GM23338 (cell line): ENCODE measurements at regions not wholly inside any gene's neighbourhood (a gene's known extent, or its start where the extent isn't known, plus 50 kb on each side); places are given as distances from the start of the nearest gene placed in this dataset.

Source experiments
- ATAC-seq: fragments of 200-7000 bp; cut with Tn5 transposase; 3 replicates; pipeline ENCODE4 v1.9.1; 2020
- DNase-seq: peaks from one replicate; pipeline ENCODE4 v3.0.0-alpha.2; 2015; ENCODE audit warnings: low spot score
- H2AFZ ChIP-seq: fragments of 200-600 bp; sonication (generic); 2 replicates; pipeline ENCODE4 v1.8.0; 2016; ENCODE audit warnings: antibody characterized with exemption, mild to moderate bottlenecking, moderate library complexity
- H3F3A ChIP-seq: fragments of 200-600 bp; sonication (generic); replicated peaks from 2 replicates; pipeline ENCODE4 v1.8.0; 2017; ENCODE audit warnings: antibody characterized with exemption, mixed run types, low read depth
- H3K27ac ChIP-seq: fragments of 200-600 bp; sonication (generic); 2 replicates; pipeline ENCODE4 v1.6.1; 2016; ENCODE audit warnings: low read depth
- H3K27me3 ChIP-seq: fragments of 200-600 bp; sonication (generic); 2 replicates; pipeline ENCODE4 v1.8.0; 2016; ENCODE audit warnings: mild to moderate bottlenecking, mixed run types, moderate library complexity; ENCODE audit not compliant: insufficient read depth
- H3K36me3 ChIP-seq: fragments of 200-600 bp; sonication (generic); 2 replicates; pipeline ENCODE4 v1.8.0; 2016; ENCODE audit warnings: mild to moderate bottlenecking; ENCODE audit not compliant: insufficient read depth
- H3K4me1 ChIP-seq: fragments of 200-600 bp; sonication (generic); 2 replicates; pipeline ENCODE4 v1.8.0; 2016; ENCODE audit warnings: mild to moderate bottlenecking, moderate library complexity; ENCODE audit not compliant: insufficient read depth
- H3K4me2 ChIP-seq: fragments of 200-600 bp; sonication (generic); 2 replicates; pipeline ENCODE4 v1.7.1; 2017; ENCODE audit warnings: mixed run types
- H3K4me3 ChIP-seq: fragments of 200-600 bp; sonication (generic); 2 replicates; pipeline ENCODE4 v1.6.1; 2016; ENCODE audit warnings: mixed run types
- H3K79me2 ChIP-seq: fragments of 200-600 bp; sonication (generic); replicated peaks from 2 replicates; pipeline ENCODE4 v1.8.0; 2017; ENCODE audit warnings: mild to moderate bottlenecking; ENCODE audit not compliant: insufficient read depth
- H3K9me2 ChIP-seq: fragments of 200-600 bp; sonication (generic); 2 replicates; pipeline ENCODE4 v1.8.0; 2017; ENCODE audit not compliant: insufficient read depth
- H4K20me1 ChIP-seq: fragments of 200-600 bp; sonication (generic); replicated peaks from 2 replicates; pipeline ENCODE4 v1.8.0; 2017; ENCODE audit warnings: mild to moderate bottlenecking; ENCODE audit not compliant: insufficient read depth
- H3K27ac Mint-ChIP-seq: 2 replicates; pipeline ENCODE4 v1.8.0; 2020; ENCODE audit warnings: inconsistent platforms, mild to moderate bottlenecking, moderate library complexity, mixed read lengths
- H3K27me3 Mint-ChIP-seq: 3 replicates; pipeline ENCODE4 v1.8.0; 2022; ENCODE audit warnings: low read depth, mild to moderate bottlenecking, moderate library complexity, mixed read lengths, inconsistent platforms; ENCODE audit not compliant: insufficient read depth, poor library complexity
- H3K36me3 Mint-ChIP-seq: 3 replicates; pipeline ENCODE4 v1.8.0; 2021; ENCODE audit warnings: low read depth, mild to moderate bottlenecking, inconsistent platforms, moderate library complexity, mixed read lengths
- H3K4me1 Mint-ChIP-seq: 3 replicates; pipeline ENCODE4 v1.8.0; 2020; ENCODE audit warnings: mild to moderate bottlenecking, inconsistent platforms, mixed read lengths
- H3K4me3 Mint-ChIP-seq: 3 replicates; pipeline ENCODE4 v1.8.0; 2021; ENCODE audit warnings: moderate library complexity, mild to moderate bottlenecking, inconsistent platforms, mixed read lengths
- H3K9me3 Mint-ChIP-seq: 3 replicates; pipeline ENCODE4 v1.8.0; 2020; ENCODE audit warnings: moderate library complexity, mild to moderate bottlenecking, inconsistent platforms, mixed read lengths
- CREB1 ChIP-seq: fragments of 250-450 bp; sonication (Bioruptor Pico); IDR thresholded peaks from 2 replicates; pipeline ENCODE4 v1.5.0; 2020; ENCODE audit warnings: low read depth, mild to moderate bottlenecking, moderate library complexity
- ETS1 ChIP-seq: IDR thresholded peaks from 2 replicates; pipeline ENCODE4 v1.6.1; 2016; ENCODE audit warnings: antibody characterized with exemption
- EZH2 ChIP-seq: fragments of 200-600 bp; sonication (generic); IDR thresholded peaks from one replicate; pipeline ENCODE4 v1.8.0; 2017; ENCODE audit warnings: antibody characterized with exemption, mild to moderate bottlenecking, low read depth; ENCODE audit not compliant: unreplicated experiment
- EZH2phosphoT487 ChIP-seq: fragments of 200-600 bp; sonication (generic); IDR thresholded peaks from one replicate; pipeline ENCODE4 v1.8.1; 2018; ENCODE audit warnings: antibody characterized with exemption; ENCODE audit not compliant: unreplicated experiment
- JUNB ChIP-seq: IDR thresholded peaks from one replicate; pipeline ENCODE4 v1.6.1; 2016; ENCODE audit warnings: antibody characterized with exemption; ENCODE audit not compliant: unreplicated experiment
- NANOG ChIP-seq: IDR thresholded peaks from 2 replicates; pipeline ENCODE4 v1.6.1; 2016; ENCODE audit warnings: antibody characterized with exemption, borderline replicate concordance
- POLR2AphosphoS5 ChIP-seq: IDR thresholded peaks from 2 replicates; pipeline ENCODE4 v1.6.1; 2016; ENCODE audit warnings: antibody characterized with exemption, low read depth
- REST ChIP-seq: IDR thresholded peaks from one replicate; pipeline ENCODE4 v1.6.1; 2018; ENCODE audit warnings: antibody characterized with exemption; ENCODE audit not compliant: unreplicated experiment
- STAT1 ChIP-seq: IDR thresholded peaks from one replicate; pipeline ENCODE4 v1.6.1; 2016; ENCODE audit warnings: antibody characterized with exemption; ENCODE audit not compliant: unreplicated experiment
- ZNF114 ChIP-seq: fragments of 250-450 bp; sonication (Bioruptor Pico); IDR thresholded peaks from 2 replicates; pipeline ENCODE4 v1.5.0; 2020; ENCODE audit warnings: mild to moderate bottlenecking, moderate library complexity
- ZNF331 ChIP-seq: fragments of 250-450 bp; sonication (Bioruptor Pico); IDR thresholded peaks from 2 replicates; pipeline ENCODE4 v1.5.0; 2020; ENCODE audit warnings: low read depth, mild to moderate bottlenecking, moderate library complexity
- ZNF462 ChIP-seq: fragments of 250-450 bp; sonication (Bioruptor Pico); IDR thresholded peaks from 2 replicates; pipeline ENCODE4 v1.5.0; 2020; ENCODE audit warnings: mild to moderate bottlenecking, moderate library complexity
- TF ChIP-seq, protein P1 (sequence below), 2 experiments: fragments of 200-600 bp in 1 of 2; sonication (generic) in 1 of 2; conservative IDR thresholded peaks; 2 replicates each; pipeline versions ENCODE4 v1.5.1 to v1.6.1; 2016 to 2017; ENCODE audit warnings: antibody characterized with exemption in 2 of 2, low read depth in 2 of 2, mild to moderate bottlenecking in 2 of 2, moderate library complexity in 1 of 2

GRCh38 chr9:78167356-78167755 lies 68.5 kb upstream of the CEP78 start:
- H3K79me2 ChIP-seq, result no peaks in the 10 kb centered on the region
- Mint-ChIP-seq H3K9me3 (peaks cover 21% of the 10 kb centered on the region; the same call in 2 of the 3 replicates), H3K4me1 (peaks cover 2% of the 10 kb centered on the region; the same call in 1 of the 3 replicates), H3K36me3 (0 out of 3 replicates have a peak, but pooled peaks cover 4% of the 10 kb centered on the region), H3K27ac (no peak overlapping the region), H3K4me3 (no peak overlapping the region), H3K27me3 (no peaks in the 10 kb centered on the region)
- no peak overlapping the region for H2AFZ ChIP-seq
- DNase-seq (peak; percentile 7), ATAC-seq (no peak)
- TF ChIP-seq ETS1 (no peak), ZNF114 (CRISPR knock-in tag) (no peak), EZH2 (no peak), REST (no peak), POLR2AphosphoS5 (no peak), EZH2phosphoT487 (no peak), ZNF331 (no peak), CREB1 (no peak), STAT1 (no peak), ZNF462 (CRISPR knock-in tag) (no peak), JUNB (no peak), NANOG (no peak)
- TF ChIP-seq, protein P1, sequence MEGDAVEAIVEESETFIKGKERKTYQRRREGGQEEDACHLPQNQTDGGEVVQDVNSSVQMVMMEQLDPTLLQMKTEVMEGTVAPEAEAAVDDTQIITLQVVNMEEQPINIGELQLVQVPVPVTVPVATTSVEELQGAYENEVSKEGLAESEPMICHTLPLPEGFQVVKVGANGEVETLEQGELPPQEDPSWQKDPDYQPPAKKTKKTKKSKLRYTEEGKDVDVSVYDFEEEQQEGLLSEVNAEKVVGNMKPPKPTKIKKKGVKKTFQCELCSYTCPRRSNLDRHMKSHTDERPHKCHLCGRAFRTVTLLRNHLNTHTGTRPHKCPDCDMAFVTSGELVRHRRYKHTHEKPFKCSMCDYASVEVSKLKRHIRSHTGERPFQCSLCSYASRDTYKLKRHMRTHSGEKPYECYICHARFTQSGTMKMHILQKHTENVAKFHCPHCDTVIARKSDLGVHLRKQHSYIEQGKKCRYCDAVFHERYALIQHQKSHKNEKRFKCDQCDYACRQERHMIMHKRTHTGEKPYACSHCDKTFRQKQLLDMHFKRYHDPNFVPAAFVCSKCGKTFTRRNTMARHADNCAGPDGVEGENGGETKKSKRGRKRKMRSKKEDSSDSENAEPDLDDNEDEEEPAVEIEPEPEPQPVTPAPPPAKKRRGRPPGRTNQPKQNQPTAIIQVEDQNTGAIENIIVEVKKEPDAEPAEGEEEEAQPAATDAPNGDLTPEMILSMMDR (conservative IDR thresholded peaks at IDR 0.05; ENCODE audit: low read depth in 2 of 2), result no peak
- H3K27ac ChIP-seq, result no peak overlapping the region
- no peaks in the 10 kb centered on the region for H3F3A ChIP-seq
- H3K9me2 ChIP-seq, result no peaks in the 10 kb centered on the region
- no peaks in the 10 kb centered on the region for H4K20me1 ChIP-seq
- peaks cover 3% of the 10 kb centered on the region; the same call in 1 of the 2 replicates for H3K36me3 ChIP-seq
- no peaks in the 10 kb centered on the region for H3K27me3 ChIP-seq
- H3K4me1 ChIP-seq, result no peaks in the 10 kb centered on the region; the same call in 1 of the 2 replicates
- no peak overlapping the region for H3K4me2 ChIP-seq
- no peak overlapping the region for H3K4me3 ChIP-seq
